GM19023 (cell line): ENCODE measurements at regions not wholly inside any gene's neighbourhood (a gene's known extent, or its start where the extent isn't known, plus 50 kb on each side); places are given as distances from the start of the nearest gene placed in this dataset.
"Not testable (repeated sequence)": the region's sequence is repeated elsewhere in the genome, so short reads cannot be mapped to it uniquely, and the experiment has no call there.

Experiments
- ATAC-seq: cut with Tn5 transposase; IDR thresholded peaks from one replicate; pipeline ENCODE4 v1.9.1; 2021; ENCODE audit warnings: mild to moderate bottlenecking, moderate library complexity; ENCODE audit not compliant: unreplicated experiment

DNA sequence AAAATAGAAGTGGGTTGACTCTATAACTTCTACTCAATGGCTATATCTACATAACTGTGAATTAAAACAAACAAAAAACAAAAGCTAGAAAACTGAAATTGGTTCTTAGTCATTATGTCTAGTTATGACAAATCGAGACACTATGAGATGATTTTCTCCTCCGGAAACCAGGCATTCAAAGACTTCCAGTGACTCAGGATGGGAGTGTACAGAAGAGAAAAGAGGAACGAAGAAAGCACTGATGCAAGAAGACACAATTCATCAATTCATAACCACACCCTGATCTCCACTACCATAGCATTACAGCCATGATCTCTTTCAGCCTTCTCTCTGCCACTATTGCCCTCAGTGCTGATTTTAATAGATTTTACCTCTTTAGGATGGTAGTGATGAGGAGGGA lies 253.6 kb downstream of the CBLL2 start:
- peak; percentile 98 for ATAC-seq

DNA sequence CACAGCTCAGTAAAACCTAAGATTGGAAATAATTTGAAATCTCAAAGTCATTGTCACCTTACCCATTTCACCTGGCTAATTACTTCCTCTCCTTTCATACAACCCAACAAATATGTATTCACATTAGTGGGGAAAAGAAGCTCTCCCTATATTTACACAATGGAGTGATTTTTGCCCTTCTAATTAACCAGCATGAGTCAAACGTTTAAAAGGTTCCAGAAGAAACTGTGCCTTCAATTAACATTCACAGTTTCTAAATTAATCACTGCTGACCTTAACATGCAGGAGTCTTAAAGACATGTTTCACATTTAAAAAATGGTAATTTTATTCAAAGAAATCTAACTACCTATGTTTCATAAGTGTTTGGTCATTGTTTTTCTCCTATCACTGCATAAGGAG lies 254.6 kb downstream of the CBLL2 start:
- no peak for ATAC-seq

DNA sequence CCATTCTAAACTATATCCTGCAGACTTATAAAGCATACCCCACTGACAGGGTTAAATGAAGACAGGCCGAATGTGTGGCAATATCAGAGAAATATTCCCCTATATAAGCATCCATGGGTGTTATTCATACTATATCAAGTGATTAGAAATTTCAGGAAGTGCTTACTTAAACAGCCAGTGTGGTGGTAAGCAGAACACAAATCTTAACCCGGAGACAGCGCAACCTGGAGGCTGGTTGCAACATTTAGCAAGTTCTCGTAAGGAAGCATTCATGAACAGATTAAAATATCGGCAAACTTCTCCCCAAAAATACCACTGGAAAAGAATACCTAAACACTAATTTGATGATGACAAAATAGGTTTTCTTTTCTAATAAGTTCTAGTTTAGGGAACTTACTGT lies 261.2 kb downstream of the CBLL2 start:
- no peak for ATAC-seq

DNA sequence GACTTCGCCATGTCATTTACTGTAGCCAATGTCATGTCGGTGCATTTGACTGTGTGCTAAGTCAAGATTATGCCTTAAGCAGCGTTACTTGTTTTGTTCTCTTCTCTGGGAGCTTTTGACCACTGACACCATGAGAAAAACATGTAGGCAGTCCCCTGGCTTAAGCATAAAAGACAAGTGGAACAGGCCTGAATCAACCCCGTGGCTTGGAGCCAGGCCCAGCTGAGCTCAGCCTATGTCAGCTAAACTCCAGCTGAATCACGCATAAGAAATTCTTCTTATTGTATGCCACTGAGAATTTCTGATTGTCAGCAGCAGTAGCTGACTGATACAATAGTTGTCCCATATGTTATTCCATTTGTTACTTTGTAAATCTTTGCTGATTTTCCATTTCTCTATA lies 261.9 kb downstream of the CBLL2 start:
- ATAC-seq = no peak

DNA sequence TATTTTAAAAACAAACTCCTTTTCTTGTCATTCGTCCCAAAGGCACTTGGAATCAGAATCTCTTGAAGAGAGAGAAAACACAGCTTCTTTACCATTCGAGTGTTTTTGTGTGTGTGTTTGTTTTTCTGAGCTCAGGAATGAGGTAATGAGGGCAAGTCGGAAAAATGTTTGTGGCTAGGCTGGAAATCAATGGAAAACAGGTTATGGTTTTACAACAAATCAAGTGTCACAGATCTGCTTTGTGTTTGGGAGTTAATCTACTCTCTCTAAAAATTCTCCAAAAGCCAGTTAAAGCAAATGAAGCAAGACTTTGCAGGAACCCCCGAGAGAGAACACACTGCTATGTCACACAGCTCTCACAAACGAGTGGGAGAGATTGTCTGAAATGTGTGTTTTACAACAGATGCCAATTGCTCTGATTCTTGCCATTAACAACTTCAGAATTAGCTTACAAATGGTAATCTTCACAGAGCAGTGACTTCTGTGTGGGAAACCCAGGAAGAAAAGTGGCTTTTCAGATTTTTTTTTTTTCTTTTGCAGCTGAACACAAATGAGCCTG lies 264.1 kb downstream of the CBLL2 start:
- ATAC-seq = no peak

DNA sequence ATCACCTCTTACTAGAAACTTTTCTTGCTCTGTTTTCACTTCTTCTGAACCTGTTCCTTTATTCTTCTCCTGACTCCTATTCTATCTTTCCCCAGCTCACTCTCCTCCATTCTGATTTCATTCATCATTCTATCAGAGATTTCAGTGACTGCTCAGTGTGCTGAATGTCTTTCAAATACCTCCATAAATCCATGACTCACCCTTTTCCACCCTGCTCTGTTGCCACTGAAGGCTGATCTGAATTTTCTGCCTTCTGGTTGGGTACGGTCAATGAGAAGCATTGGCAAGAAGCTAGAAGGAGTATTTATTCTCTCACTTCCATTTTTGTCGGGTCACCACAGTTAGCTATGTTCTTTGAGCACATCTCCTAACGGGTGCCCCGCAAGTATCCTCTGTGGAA lies 265.9 kb downstream of the CBLL2 start:
- no peak for ATAC-seq

DNA sequence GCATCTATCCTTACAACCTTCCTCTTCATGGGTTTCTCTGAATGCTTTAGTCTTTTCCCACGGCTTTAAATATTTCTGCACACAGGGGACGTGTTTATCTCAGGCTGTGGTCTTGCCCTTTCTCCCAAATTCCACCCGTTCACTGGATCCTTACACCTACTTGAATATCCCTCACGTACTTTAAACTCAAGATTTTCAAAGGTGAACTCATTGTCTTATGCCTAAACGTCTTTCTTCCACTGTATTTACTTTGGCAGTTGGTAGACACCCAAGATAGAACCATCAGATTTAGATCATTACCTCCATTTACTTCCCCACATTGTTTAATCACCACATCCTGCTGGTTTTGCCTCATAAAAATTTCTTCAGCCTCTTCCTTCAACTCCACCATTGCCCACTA lies 269.2 kb downstream of the CBLL2 start:
- no peak for ATAC-seq

DNA sequence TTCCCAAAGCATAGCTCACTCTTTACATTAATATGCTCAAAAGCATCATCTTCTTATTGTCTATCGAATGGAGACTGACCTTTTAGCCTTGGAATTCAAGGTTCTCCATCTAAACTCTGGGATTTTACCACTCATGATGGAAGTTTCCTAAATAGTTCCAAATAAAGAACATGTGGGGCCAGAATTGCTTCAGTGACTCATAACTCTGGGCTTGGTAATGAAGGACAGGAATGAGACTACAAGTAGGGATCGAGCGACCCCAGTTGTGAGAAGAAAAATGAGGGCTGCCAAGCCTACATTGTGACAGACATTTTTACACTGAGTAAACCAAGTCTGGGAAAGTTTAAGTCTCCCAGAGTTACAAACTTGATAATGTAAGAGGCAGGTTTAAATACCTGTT lies 269.9 kb downstream of the CBLL2 start:
- ATAC-seq = no peak

DNA sequence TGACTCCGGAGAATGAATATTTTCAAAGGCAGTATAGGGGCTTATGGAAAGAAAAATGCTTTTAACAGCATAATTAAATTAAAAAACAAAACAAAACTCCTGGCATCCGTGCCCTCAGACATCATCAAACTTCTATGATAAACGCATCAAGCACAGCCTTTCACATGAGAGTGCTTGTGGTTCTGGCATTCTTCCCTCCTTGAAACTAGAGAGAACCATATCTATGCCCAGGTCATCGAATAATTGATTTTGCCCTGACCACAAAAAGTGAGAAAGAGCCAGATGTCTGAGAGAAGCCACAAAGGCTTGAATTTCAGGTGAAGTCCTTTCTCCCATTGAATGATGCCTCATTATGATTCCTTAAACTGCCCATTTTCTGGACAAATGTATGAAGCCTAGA lies 286.8 kb downstream of the CBLL2 start:
- no peak for ATAC-seq

DNA sequence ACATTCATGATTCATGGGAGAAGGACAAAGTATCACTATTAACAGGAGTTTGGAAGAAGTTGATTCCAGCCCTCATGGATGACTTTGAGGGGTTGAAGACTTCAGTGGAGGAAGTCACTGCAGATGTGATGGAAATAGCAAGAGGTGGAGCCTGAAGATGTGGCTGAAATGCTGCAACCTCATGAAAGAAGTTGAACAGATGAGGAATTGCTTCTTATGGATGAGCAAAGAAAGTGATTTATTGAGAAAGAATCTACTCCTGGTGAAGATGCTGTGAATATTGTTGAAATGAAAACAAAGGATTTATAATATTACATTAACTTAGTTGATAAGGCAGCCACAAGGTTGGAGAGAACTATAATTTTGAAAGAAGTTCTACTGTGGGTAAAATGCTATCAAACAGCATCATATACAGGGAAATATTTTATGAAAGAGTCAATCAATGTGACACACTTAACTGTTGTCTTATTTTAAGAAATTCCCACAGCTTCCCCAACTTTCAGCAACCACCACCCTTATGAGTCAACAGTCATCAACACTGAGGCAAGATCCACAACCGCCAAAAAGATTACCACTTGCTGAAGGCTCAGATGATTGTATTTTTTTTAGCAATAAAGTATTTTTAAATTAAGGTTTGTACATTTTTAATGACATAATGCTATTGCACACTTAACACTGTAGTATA lies 302.6 kb downstream of the CBLL2 start:
- no peak for ATAC-seq

DNA sequence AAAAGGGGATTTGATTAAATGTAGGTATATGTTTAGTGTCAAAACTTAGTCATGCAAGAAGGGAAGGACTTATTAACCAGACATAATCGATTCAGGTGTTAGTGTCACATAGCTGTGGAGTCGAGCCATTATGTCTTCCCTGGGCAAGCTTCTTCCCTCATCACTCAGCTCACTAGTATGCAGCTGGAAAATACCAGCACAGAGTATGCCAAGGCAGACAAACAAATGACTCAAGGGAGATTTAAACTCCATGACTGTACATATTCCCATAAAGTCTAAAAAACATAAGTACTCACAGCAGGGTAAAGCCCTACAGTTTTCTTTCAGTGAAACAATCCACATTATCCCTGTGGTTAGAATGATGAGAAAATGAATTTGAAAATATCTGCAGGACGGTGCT lies 304.5 kb downstream of the CBLL2 start:
- ATAC-seq = no peak

DNA sequence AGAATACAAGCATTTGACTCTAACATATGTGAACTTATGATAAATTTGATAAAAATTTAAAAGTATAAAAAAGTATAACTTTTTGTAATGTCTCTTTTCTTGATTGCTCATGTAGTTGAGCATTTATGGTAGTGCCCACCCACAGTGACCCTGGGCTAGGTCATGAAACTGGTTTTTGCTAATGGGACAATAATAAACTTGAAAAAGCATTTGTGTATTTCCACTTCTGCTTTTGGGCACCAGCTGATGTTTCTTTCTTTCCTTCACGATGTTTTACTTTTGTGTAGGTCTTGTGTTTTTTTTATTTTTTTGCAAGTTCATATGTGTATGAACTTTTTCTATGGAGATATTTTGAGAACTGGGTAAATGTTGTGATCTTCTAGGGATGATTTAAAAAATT lies 313.1 kb downstream of the CBLL2 start:
- no peak for ATAC-seq

DNA sequence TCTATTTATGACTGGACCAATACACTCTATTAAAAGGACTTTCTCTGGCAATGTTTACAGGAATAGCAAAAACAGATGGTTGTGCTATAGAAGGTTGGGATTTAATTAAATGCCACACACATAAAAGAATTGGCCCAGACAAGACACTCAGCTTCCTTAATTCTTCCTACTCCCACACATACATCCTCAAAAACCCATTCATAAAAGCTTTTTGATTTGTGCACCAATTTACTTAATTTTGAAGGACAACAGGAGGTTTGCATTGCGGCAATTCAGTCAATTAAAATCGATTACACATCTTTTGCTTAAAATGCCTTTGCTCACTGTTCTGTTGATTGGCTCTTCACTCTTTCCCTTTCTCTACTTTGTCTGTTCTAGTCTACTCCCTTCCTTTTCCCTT lies 317.1 kb downstream of the CBLL2 start:
- ATAC-seq = no peak

DNA sequence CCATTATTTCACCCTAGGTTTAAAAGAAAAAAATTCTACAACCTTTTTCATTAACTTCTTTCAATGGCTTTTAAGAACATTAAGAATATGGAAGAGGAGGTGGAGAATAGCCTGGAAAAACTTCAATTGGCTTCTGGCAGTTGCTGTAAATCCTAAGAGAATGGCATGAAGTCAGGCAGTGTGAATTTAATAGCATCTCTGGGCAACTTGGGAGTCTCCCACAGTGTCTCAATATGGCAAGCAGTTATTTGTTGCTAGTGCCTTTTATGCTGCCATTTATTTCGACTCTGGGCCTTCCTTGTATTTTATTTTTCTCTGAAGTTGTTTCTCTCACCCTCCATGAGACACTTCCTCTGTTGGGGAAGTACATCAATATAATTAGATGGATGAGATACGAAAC lies 322.1 kb downstream of the CBLL2 start:
- ATAC-seq = no peak

DNA sequence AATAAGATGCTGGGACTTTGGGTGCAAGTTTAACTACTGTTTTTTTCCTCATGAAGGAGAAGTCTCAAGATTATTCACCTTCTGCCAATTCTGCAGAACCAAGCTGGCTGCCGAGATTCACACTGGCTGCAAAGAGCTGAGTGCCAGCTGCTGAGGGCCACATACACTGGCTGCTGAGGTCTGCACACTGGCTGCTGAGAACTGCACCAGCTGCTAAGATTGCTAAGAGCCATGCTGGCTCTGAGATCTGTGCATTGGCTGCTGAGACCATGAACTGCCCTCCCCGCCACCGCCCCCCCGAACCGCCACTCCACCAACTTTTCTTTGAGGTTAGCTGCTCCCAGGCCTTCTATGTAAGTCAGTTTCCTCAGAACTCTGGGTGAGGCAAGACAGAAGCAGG lies 330.3 kb downstream of the CBLL2 start:
- no peak for ATAC-seq

DNA sequence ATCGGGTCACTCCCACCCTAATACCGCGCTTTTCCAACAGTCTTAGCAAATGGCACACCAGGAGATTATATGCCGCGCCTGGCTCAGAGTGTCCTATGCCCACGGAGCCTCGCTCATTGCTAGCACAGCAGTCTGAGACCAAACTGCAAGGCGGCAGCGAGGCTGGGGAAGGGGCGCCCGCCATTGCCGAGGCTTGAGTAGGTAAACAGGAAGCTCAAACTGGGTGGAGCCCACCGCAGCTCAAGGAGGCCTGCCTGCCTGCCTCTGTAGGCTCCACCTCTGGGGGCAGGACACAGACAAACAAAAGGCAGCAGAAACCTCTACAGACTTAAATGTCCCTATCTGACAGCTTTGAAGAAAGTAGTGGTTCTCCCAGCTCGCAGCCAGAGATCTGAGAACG lies 336.7 kb downstream of the CBLL2 start:
- not testable (repeated sequence) for ATAC-seq

DNA sequence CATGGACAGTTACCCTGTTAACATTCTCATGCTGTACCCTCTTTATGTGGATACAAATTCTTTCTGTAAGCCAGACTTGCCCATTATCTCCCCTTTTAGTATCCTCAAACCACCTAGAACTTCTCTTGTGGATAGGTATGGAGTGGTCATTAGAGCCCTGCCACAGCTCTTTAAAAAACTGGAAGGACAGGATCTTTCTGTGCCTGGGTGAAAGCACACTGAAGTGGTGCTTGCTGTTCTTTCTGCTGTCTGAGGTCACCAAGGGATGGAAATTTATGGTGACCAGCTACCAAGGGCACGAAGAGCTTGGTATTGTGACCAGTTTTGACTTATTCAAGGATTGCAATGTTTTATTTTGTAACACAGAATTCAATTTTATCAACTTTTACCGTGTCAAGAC lies 344.2 kb downstream of the CBLL2 start:
- no peak for ATAC-seq

DNA sequence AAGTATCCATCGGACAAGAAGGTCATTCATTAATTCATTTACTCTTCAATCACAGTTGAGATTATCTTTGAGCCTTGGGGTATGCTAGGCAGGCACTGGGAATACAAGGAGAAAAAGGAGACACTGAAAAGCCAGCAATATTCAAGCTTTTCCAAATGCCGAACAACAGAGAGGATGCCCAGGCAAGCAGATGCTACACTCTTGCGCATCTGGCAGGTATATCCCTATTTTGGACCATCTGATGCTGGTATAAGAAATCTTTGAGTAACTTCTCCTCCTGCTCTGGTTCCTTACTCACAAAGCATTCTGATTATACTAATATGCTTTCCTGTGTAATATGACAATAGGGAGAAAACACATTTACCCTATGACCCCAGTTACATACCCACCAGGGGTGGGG lies 354.9 kb downstream of the CBLL2 start:
- ATAC-seq = no peak

DNA sequence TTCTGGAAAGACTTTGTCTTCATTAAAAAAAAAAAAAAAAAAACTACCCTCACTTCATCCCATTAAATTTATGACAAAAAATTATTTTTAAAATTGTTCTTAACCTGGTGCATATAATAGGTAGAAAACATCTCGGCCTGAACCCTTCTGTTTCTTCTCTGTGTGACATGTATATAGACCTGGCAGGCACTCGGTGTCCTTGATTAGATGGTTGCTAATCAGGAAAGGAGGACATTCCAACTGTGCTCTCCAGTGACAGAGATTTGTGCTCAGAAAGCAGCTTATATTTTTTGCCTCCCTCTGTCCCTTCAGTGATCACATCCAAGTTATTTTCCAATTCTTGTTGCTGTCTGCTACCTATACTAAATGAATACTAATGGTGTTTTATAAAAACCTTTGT lies 355.6 kb downstream of the CBLL2 start:
- ATAC-seq = no peak

DNA sequence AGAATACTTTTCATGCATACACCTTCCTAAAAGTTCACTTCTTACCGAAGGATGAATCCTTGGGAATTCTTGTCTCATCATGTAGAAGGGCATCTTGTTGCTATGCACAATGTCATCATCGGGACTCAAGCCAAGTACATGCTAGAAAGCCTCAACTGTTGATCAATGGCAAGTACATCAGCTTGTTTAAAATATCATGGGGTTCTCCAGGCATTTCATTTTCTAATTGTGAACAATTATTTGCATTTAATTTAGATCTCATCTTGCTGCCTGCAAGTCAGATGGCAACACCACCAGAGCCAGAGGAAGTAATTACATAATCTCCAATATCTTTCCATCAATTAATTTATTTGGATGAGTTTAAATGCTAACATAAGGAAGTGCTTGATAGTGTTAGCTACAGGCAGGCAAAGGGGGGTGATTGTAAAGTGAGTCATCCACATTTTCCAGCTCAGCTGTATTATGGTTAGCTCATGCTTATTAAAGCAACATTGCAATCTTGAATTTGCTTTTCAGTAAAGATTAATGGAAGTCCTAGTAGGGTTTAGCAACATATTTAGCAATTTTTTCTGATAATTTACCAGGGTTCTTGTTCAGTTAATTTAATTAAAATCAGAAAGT lies 356.5 kb downstream of the CBLL2 start:
- ATAC-seq = no peak

DNA sequence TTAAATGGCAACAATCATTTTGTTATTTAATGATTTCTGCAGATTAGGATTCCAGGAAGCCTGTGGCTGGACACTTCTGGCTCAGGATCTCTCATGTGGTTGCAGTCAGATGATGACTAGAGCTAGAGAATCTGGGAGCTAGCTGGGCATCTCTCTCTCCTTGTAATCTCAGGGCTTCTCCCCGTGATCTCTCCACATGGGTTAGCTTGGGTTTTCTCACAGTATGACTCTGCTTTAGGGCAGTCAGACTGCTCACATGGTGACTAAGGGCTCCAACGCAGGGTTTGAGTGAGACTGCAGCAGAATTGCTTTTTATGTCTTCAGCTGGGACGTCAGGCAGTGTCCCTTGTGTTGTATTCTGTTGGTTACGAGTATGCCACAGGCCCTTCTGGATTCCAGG lies 361.4 kb downstream of the CBLL2 start:
- ATAC-seq = no peak

DNA sequence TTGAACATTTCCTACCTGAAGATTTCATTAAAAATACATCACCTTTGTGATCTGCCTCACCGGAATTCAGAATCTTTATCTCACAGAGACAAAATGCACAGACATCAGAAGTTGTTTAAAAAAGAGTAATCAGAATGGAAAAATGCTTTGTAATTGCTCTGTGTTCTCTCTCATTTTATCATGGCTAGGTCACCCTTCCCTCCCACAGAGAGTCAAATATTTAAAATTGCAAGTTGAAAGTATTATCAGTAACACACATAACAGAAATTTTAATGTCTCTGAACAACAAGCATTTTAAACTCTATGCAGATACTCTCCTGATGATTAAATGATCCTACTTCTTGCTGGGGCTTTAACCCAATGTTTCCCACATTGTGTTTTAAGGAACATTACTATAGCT lies 362.0 kb downstream of the CBLL2 start:
- ATAC-seq = no peak

DNA sequence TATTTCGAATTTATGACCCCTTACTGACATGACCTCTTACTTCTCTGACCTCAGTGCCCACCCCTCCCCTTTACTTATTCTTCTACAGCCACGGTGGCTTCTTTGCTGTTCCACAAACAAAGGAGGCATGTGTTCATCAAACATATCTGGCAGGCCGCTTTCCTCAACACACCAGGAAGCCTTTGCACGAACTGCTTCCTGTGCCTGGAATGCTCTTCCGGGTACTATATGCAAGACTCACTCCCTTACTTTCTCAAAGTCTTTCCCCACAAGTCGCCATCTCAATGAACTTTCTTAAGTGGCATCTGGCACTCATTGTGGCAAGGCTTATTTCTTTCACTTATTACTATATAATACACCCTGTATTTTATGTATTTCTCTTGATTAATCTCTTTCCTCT lies 351.5 kb upstream of the DDX53 start:
- no peak for ATAC-seq
